HFFc6 (cell line): ENCODE measurements at regions not wholly inside any gene's neighbourhood (a gene's known extent, or its start where the extent isn't known, plus 50 kb on each side); places are given as distances from the start of the nearest gene placed in this dataset.

Experiments
- DNase-seq: peaks from one replicate; pipeline ENCODE4 v3.0.0-alpha.2; 2018
- H3K27ac Mint-ChIP-seq: 2 replicates; pipeline ENCODE4 v1.8.0; 2020; ENCODE audit warnings: mild to moderate bottlenecking, mixed read lengths
- H3K27me3 Mint-ChIP-seq: 2 replicates; pipeline ENCODE4 v1.8.0; 2021; ENCODE audit warnings: mild to moderate bottlenecking, moderate library complexity, mixed read lengths; ENCODE audit not compliant: insufficient read depth
- H3K36me3 Mint-ChIP-seq: 2 replicates; pipeline ENCODE4 v1.8.0; 2021; ENCODE audit warnings: low read depth, mixed read lengths
- H3K4me1 Mint-ChIP-seq: 2 replicates; pipeline ENCODE4 v1.8.0; 2020; ENCODE audit warnings: low read depth, mixed read lengths
- H3K4me3 Mint-ChIP-seq: 2 replicates; pipeline ENCODE4 v1.8.0; 2020; ENCODE audit warnings: mild to moderate bottlenecking, moderate library complexity, mixed read lengths
- H3K9me3 Mint-ChIP-seq: 2 replicates; pipeline ENCODE4 v1.8.0; 2020; ENCODE audit warnings: mild to moderate bottlenecking, mixed read lengths
- TF ChIP-seq, protein P1 (sequence below): fragments of 200-600 bp; sonication (generic); IDR thresholded peaks from 2 replicates; pipeline ENCODE4 v1.5.0; 2021; ENCODE audit warnings: antibody characterized with exemption, mild to moderate bottlenecking

- Mint-ChIP-seq H3K27me3 (no peaks in the 10 kb centered on the region), H3K36me3 (no peaks in the 10 kb centered on the region), H3K4me3 (no peak overlapping the region), H3K27ac (no peak overlapping the region), H3K4me1 (no peaks in the 10 kb centered on the region), H3K9me3 (peaks cover 30% of the 10 kb centered on the region)
- TF ChIP-seq, protein P1, sequence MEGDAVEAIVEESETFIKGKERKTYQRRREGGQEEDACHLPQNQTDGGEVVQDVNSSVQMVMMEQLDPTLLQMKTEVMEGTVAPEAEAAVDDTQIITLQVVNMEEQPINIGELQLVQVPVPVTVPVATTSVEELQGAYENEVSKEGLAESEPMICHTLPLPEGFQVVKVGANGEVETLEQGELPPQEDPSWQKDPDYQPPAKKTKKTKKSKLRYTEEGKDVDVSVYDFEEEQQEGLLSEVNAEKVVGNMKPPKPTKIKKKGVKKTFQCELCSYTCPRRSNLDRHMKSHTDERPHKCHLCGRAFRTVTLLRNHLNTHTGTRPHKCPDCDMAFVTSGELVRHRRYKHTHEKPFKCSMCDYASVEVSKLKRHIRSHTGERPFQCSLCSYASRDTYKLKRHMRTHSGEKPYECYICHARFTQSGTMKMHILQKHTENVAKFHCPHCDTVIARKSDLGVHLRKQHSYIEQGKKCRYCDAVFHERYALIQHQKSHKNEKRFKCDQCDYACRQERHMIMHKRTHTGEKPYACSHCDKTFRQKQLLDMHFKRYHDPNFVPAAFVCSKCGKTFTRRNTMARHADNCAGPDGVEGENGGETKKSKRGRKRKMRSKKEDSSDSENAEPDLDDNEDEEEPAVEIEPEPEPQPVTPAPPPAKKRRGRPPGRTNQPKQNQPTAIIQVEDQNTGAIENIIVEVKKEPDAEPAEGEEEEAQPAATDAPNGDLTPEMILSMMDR = no peak
- no peak for DNase-seq
Measured at GRCh38 chr3:181581656-181582055, 130.1 kb upstream of the SOX2 start.

DNA sequence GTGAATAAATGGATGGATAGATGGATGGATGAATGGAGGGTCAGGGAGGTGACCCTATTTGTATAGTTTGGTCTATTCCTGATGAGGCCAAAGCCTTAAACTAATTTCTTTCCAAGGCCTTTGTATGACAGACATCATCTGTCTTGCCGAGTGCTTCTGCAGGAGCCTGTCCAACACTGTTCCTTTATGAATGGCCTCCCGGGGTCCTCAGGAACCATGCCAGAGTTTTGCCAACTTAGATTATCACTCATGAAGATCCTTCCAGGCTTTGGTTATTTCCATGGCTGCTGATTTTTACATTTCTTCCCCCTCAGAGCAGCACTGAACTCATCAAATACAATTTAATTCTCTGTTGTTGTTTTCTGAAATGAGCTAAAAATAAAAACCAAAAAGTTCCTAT lies 133.0 kb upstream of the SOX2 start:
- no peak for DNase-seq
- H3K36me3 Mint-ChIP-seq = no peaks in the 10 kb centered on the region
- no peak overlapping the region for H3K27ac Mint-ChIP-seq
- H3K4me3 Mint-ChIP-seq = no peak overlapping the region
- TF ChIP-seq, protein P1 = no peak
- peaks cover 19% of the 10 kb centered on the region; the same call in 1 of the 2 replicates for H3K9me3 Mint-ChIP-seq
- no peaks in the 10 kb centered on the region for H3K4me1 Mint-ChIP-seq
- no peaks in the 10 kb centered on the region for H3K27me3 Mint-ChIP-seq

GRCh38 chr3:181572432-181572831 lies 139.3 kb upstream of the SOX2 start:
- TF ChIP-seq, protein P1 = no peak
- no peak overlapping the region for H3K4me3 Mint-ChIP-seq
- H3K9me3 Mint-ChIP-seq = peaks cover 14% of the 10 kb centered on the region
- no peak for DNase-seq
- H3K27me3 Mint-ChIP-seq = no peaks in the 10 kb centered on the region
- H3K27ac Mint-ChIP-seq = no peak overlapping the region
- no peaks in the 10 kb centered on the region for H3K36me3 Mint-ChIP-seq
- no peaks in the 10 kb centered on the region for H3K4me1 Mint-ChIP-seq

- Mint-ChIP-seq H3K27ac (no peak overlapping the region), H3K4me3 (no peak overlapping the region), H3K27me3 (no peaks in the 10 kb centered on the region), H3K9me3 (peaks cover 21% of the 10 kb centered on the region), H3K36me3 (no peaks in the 10 kb centered on the region), H3K4me1 (no peaks in the 10 kb centered on the region)
- DNase-seq = no peak
- TF ChIP-seq, protein P1 = no peak
Measured at GRCh38 chr3:181570472-181570871, 141.3 kb upstream of the SOX2 start.

DNA sequence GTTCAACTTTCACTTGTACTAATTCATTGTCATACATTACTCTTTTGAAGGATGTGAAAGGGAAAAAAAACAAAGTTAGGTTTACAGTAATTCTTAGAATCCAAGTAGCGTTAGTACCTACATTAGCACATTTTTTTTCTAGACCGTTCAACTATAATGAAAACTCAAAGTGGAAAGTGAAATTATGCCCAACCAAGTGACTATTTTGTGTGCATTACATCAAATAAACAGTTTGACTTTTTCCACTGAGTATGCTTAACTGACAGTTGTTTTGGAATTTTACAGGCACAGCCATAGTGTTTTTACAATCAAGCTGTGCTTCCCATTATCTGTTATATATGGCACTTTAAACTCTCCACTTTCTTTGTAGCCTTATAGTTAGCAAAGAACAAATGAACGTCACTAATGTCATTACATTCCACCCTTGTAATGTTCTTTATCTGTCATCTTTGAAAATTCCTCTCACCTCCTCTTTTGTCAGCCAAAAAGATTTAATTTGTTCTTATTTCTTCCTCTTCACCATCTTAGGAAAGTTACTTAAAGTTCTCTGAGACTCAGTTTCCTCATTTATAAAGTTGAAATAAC lies 142.3 kb upstream of the SOX2 start:
- TF ChIP-seq, protein P1 = no peak
- H3K27me3 Mint-ChIP-seq = no peaks in the 10 kb centered on the region

GRCh38 chr3:181568693-181569092 lies 143.0 kb upstream of the SOX2 start:
- Mint-ChIP-seq H3K27me3 (no peaks in the 10 kb centered on the region), H3K4me3 (no peak overlapping the region), H3K27ac (no peak overlapping the region), H3K36me3 (no peaks in the 10 kb centered on the region), H3K4me1 (no peaks in the 10 kb centered on the region), H3K9me3 (peaks cover 26% of the 10 kb centered on the region)
- DNase-seq = no peak
- TF ChIP-seq, protein P1 = no peak

More for the DNA sequence above, 142.3 kb upstream of the SOX2 start:
- Mint-ChIP-seq H3K9me3 (peaks cover 25% of the 10 kb centered on the region), H3K27ac (no peak overlapping the region), H3K36me3 (no peaks in the 10 kb centered on the region), H3K4me3 (no peak overlapping the region), H3K4me1 (no peaks in the 10 kb centered on the region)
- DNase-seq = no peak
